H1 (cell line): ENCODE measurements at regions not wholly inside any gene's neighbourhood (a gene's known extent, or its start where the extent isn't known, plus 50 kb on each side); places are given as distances from the start of the nearest gene placed in this dataset.
A peak's percentile ranks its signal among the peaks of the same experiment; 100 is the strongest.

Experiments
- CTCF ChIA-PET: fragments of 300-600 bp; sonication (Branson Sonifier 250); formaldehyde crosslinking; loops from one replicate; lab custom pipeline; 2021; ENCODE audit not compliant: partially characterized antibody; lab: Charles Lee
- POLR2A ChIA-PET: fragments of 300-600 bp; sonication (Branson Sonifier 250); formaldehyde crosslinking; loops from one replicate; lab custom pipeline; 2021; ENCODE audit warnings: inconsistent platforms; ENCODE audit not compliant: partially characterized antibody; lab: Charles Lee
- DNase-seq, 2 experiments: peaks; one replicate each; pipeline versions ENCODE4 v3.0.0 to v3.0.0-alpha.2; 2010 to 2022; ENCODE audit warnings: low spot score in 2 of 2, low read depth in 1 of 2, mixed read lengths in 1 of 2
- FAIRE-seq: peaks from 2 replicates; lab custom pipeline; 2011; peaks lifted over from hg19 to GRCh38; lab: Jason Lieb, UNC
- H2AFZ ChIP-seq: 2 replicates; pipeline ENCODE4 v1.8.1; 2012; ENCODE audit warnings: low read length, inconsistent platforms
- H2AK5ac ChIP-seq: 2 replicates; pipeline ENCODE4 v1.6.1; 2013; ENCODE audit warnings: low read depth, low read length
- H2BK120ac ChIP-seq: replicated peaks from 2 replicates; pipeline ENCODE3; 2013; ENCODE audit warnings: low read depth, low read length, inconsistent platforms
- H2BK12ac ChIP-seq: 2 replicates; pipeline ENCODE4 v1.6.1; 2013; ENCODE audit warnings: low read depth, low read length
- H2BK15ac ChIP-seq: 2 replicates; pipeline ENCODE4 v1.6.1; 2013; ENCODE audit warnings: low read length
- H2BK20ac ChIP-seq: 2 replicates; pipeline ENCODE4 v1.6.1; 2013; ENCODE audit warnings: low read length
- H2BK5ac ChIP-seq: 2 replicates; pipeline ENCODE4 v1.6.1; 2013; ENCODE audit warnings: low read depth, low read length
- H3K14ac ChIP-seq: 2 replicates; pipeline ENCODE4 v1.6.1; 2013; ENCODE audit warnings: inconsistent platforms; ENCODE audit not compliant: insufficient read length
- H3K18ac ChIP-seq: 2 replicates; pipeline ENCODE4 v1.6.1; 2013; ENCODE audit warnings: low read length; ENCODE audit errors: extremely low read depth
- H3K23ac ChIP-seq: 2 replicates; pipeline ENCODE4 v1.6.1; 2013; ENCODE audit warnings: inconsistent platforms; ENCODE audit not compliant: insufficient read length
- H3K23me2 ChIP-seq: 2 replicates; pipeline ENCODE4 v1.6.1; 2013; ENCODE audit warnings: low read depth, low read length
- H3K27ac ChIP-seq: 2 replicates; pipeline ENCODE4 v1.6.1; 2011; ENCODE audit warnings: low read depth, low read length, inconsistent platforms
- H3K27me3 ChIP-seq, 4 experiments: replicated peaks in 1 of 4; 1 replicate in 1 of 4; 2 replicates in 3 of 4; pipeline versions ENCODE4 v1.6.1 to v1.8.1; 2011 to 2013; ENCODE audit warnings: low read length in 3 of 4, mild to moderate bottlenecking in 3 of 4, inconsistent platforms in 2 of 4, mixed read lengths in 2 of 4, moderate library complexity in 1 of 4; ENCODE audit not compliant: control insufficient read depth in 3 of 4, insufficient read depth in 3 of 4; ENCODE audit errors: extremely low read depth in 1 of 4
- H3K36me3 ChIP-seq, 4 experiments: 2 replicates each; pipeline versions ENCODE4 v1.6.1 to v1.8.1; 2011 to 2013; ENCODE audit warnings: mild to moderate bottlenecking in 4 of 4, low read length in 3 of 4, moderate library complexity in 2 of 4, control low read depth in 1 of 4, inconsistent platforms in 1 of 4; ENCODE audit not compliant: insufficient read depth in 4 of 4, control insufficient read depth in 2 of 4
- H3K4ac ChIP-seq: replicated peaks from 2 replicates; pipeline ENCODE3; 2013; ENCODE audit warnings: low read length, low read depth, mixed read lengths, inconsistent platforms; ENCODE audit not compliant: insufficient read length
- H3K4me1 ChIP-seq, 4 experiments: replicated peaks in 1 of 4; 1 replicate in 1 of 4; 2 replicates in 3 of 4; pipeline versions ENCODE4 v1.6.1 to v1.8.1; 2011 to 2013; ENCODE audit warnings: low read length in 3 of 4, inconsistent platforms in 2 of 4, mixed read lengths in 1 of 4; ENCODE audit not compliant: insufficient read depth in 4 of 4, control insufficient read depth in 3 of 4
- H3K4me2 ChIP-seq, 2 experiments: 2 replicates each; pipeline versions ENCODE4 v1.6.1 to v1.8.1; 2011 to 2013; ENCODE audit warnings: low read depth in 2 of 2, low read length in 2 of 2, control low read depth in 1 of 2, inconsistent platforms in 1 of 2, mild to moderate bottlenecking in 1 of 2; ENCODE audit not compliant: insufficient read depth in 1 of 2
- H3K4me3 ChIP-seq, 4 experiments: fragments of 200-600, 300-600 bp in 1 of 4; sonication (generic), shearing (Covaris generic), sonication (Bioruptor Twin) in 1 of 4; 2 replicates each; pipeline versions ENCODE4 v1.5.1 to v1.8.1; 2011 to 2016; ENCODE audit warnings: low read length in 4 of 4, low read depth in 3 of 4, control low read depth in 2 of 4, inconsistent platforms in 2 of 4, mild to moderate bottlenecking in 2 of 4, mixed read lengths in 1 of 4, moderate library complexity in 1 of 4; ENCODE audit not compliant: insufficient read depth in 2 of 4; ENCODE audit errors: extremely low read depth in 1 of 4
- H3K56ac ChIP-seq: replicated peaks from 2 replicates; pipeline ENCODE3; 2013; ENCODE audit warnings: low read depth, mild to moderate bottlenecking, mixed read lengths, low read length, inconsistent platforms; ENCODE audit not compliant: insufficient read length
- H3K79me1 ChIP-seq: 2 replicates; pipeline ENCODE4 v1.6.1; 2013; ENCODE audit warnings: low read depth, low read length, control low read depth
- H3K79me2 ChIP-seq, 2 experiments: 2 replicates each; pipeline versions ENCODE4 v1.6.1 to v1.8.1; 2012 to 2013; ENCODE audit warnings: low read length in 2 of 2, mild to moderate bottlenecking in 2 of 2, inconsistent platforms in 1 of 2; ENCODE audit not compliant: insufficient read depth in 2 of 2, control insufficient read depth in 1 of 2
- H3K9ac ChIP-seq, 4 experiments: replicated peaks in 1 of 4; 1 replicate in 1 of 4; 2 replicates in 3 of 4; pipeline versions ENCODE4 v1.6.1 to v1.8.1; 2011 to 2013; ENCODE audit warnings: low read depth in 3 of 4, low read length in 3 of 4, control low read depth in 2 of 4, mild to moderate bottlenecking in 2 of 4, moderate library complexity in 2 of 4, inconsistent platforms in 1 of 4; ENCODE audit errors: extremely low read depth in 1 of 4
- H3K9me3 ChIP-seq, 2 experiments: 2 replicates each; pipeline versions ENCODE4 v1.6.1 to v1.8.1; 2012 to 2013; ENCODE audit warnings: mild to moderate bottlenecking in 2 of 2, moderate library complexity in 2 of 2, control low read depth in 1 of 2, inconsistent platforms in 1 of 2, low read depth in 1 of 2, low read length in 1 of 2, mixed read lengths in 1 of 2; ENCODE audit not compliant: insufficient read depth in 2 of 2
- H4K20me1 ChIP-seq, 2 experiments: replicated peaks in 1 of 2; 2 replicates each; pipeline versions ENCODE3 to v1.8.1; 2011 to 2013; ENCODE audit warnings: inconsistent platforms in 2 of 2, low read length in 2 of 2, mild to moderate bottlenecking in 1 of 2; ENCODE audit not compliant: insufficient read depth in 2 of 2, control insufficient read depth in 1 of 2
- H4K5ac ChIP-seq: 2 replicates; pipeline ENCODE4 v1.6.1; 2013; ENCODE audit warnings: low read length, low read depth, mixed read lengths, inconsistent platforms; ENCODE audit not compliant: insufficient read length
- H4K8ac ChIP-seq: 2 replicates; pipeline ENCODE4 v1.8.0; 2013; ENCODE audit warnings: mild to moderate bottlenecking, moderate library complexity, low read length, inconsistent platforms; ENCODE audit not compliant: insufficient read depth; ENCODE audit errors: extremely low read depth
- H4K91ac ChIP-seq: replicated peaks from 2 replicates; pipeline ENCODE3; 2013; ENCODE audit warnings: low read length, mixed read lengths, inconsistent platforms; ENCODE audit not compliant: insufficient read length
- CHD2 ChIP-seq: IDR thresholded peaks from 2 replicates; pipeline ENCODE4 v1.6.1; 2012; ENCODE audit warnings: low read length, improper control_type of control experiment
- EGR1 ChIP-seq: IDR thresholded peaks from 2 replicates; pipeline ENCODE4 v1.6.1; 2011; ENCODE audit warnings: low read depth, low read length, borderline replicate concordance
- JUND ChIP-seq: IDR thresholded peaks from 2 replicates; pipeline ENCODE4 v1.6.1; 2011; ENCODE audit warnings: mild to moderate bottlenecking, improper control_type of control experiment, low read length
- KDM4A ChIP-seq: IDR thresholded peaks from one replicate; pipeline ENCODE4 v1.7.1; 2012; ENCODE audit warnings: low read depth, mild to moderate bottlenecking, moderate library complexity, low read length, inconsistent platforms; ENCODE audit not compliant: severe bottlenecking
- KDM5A ChIP-seq: fragments of 200-600 bp; IDR thresholded peaks from 2 replicates; pipeline ENCODE4 v1.7.1; 2012; ENCODE audit warnings: mild to moderate bottlenecking, low read length, inconsistent platforms, mixed read lengths

DNA sequence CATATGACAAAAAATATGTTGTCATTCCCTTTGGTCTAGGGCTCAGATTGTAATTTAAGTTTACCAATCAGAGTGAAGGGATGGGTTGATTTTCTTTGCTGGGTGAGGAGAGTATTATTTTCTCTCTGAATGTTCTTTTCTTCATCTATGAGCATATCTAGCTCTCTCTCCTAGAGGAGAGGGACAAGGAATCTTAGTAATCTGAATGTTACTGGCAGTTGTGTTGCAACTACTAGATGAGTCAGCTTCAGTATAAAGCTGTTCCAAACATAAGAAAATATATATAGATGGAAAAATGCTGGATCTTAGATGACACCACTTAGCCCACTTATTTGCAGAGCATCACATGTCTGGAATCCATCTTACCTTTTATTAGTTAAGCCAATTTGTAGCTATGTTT lies 259.3 kb downstream of the TUSC1 start:
- Histone ChIP-seq H2AK5ac (no peak overlapping the region), H3K4me1 (peaks cover 0 to 9% (median 6%) of the 10 kb centered on the region in 4 experiments; a peak in 5 of 7 replicates), H3K23ac (no peak overlapping the region), H2BK120ac (no peak overlapping the region), H3K9ac (no peak overlapping the region), H4K5ac (no peak overlapping the region), H3K9me3 (0 out of 4 replicates have a peak, but pooled peaks cover 0 to under 1% of the 10 kb centered on the region in 2 experiments), H3K14ac (no peak overlapping the region), H2BK20ac (no peak overlapping the region), H3K27me3 (no peaks in the 10 kb centered on the region), H2BK12ac (no peak overlapping the region)
- CTCF ChIA-PET = interaction anchor here (0.8 kb wide), 1 partner anchor 12 kb away, joined by 4 read pairs; no protein-coding TSS in a partner anchor
- no peak for TF ChIP-seq EGR1
- no peak for TF ChIP-seq JUND
- TF ChIP-seq CHD2 = no peak
- TF ChIP-seq KDM5A = no peak
- TF ChIP-seq KDM4A = no peak
- TF ChIP-seq, all 59 proteins: peak for 0
- POLR2A ChIA-PET = no interaction called here
- Histone ChIP-seq H4K8ac (no peak overlapping the region), H3K18ac (no peak overlapping the region), H2AFZ (0 out of 2 replicates have a peak overlapping the region, but pooled peaks have one; percentile 12), H3K36me3 (no peaks in the 10 kb centered on the region), H3K4me2 (no peak overlapping the region), H3K27ac (no peak overlapping the region), H3K56ac (no peak overlapping the region), H4K91ac (no peak overlapping the region), H3K79me1 (no peaks in the 10 kb centered on the region), H4K20me1 (no peaks in the 10 kb centered on the region), H2BK5ac (no peak overlapping the region), H3K4ac (no peak overlapping the region), H2BK15ac (no peak overlapping the region), H3K79me2 (no peaks in the 10 kb centered on the region), H3K4me3 (no peak overlapping the region), H3K23me2 (no peaks in the 10 kb centered on the region)
- DNase-seq = no peak
- FAIRE-seq = no peak
